Heart left ventricle (tissue), 16 donors: ENCODE measurements at regions not wholly inside any gene's neighbourhood (a gene's known extent, or its start where the extent isn't known, plus 50 kb on each side); places are given as distances from the start of the nearest gene placed in this dataset.
A peak's percentile ranks its signal among the peaks of the same experiment; 100 is the strongest.

Experiments
- ATAC-seq, 4 donors: fragments of 200-7000 bp; cut with Tn5 transposase; one replicate each; pipeline ENCODE4 v1.9.1; 2020 to 2022; ENCODE audit warnings: moderate library complexity in 4 of 4, mild to moderate bottlenecking in 3 of 4, moderate number of reproducible peaks in 1 of 4
- DNase-seq, 5 donors: peaks; one replicate each; pipeline ENCODE4 v3.0.0-alpha.2; 2020
- H3K27ac ChIP-seq, 12 donors: fragments of 200-600 bp; sonication (generic) in 4 of 12; one replicate each; pipeline versions ENCODE4 v1.5.0 to v1.8.0; 2016 to 2022; ENCODE audit warnings: mild to moderate bottlenecking in 2 of 12
- H3K27me3 ChIP-seq, 9 donors: fragments of 200-600 bp; sonication (generic) in 2 of 9; one replicate each; pipeline versions ENCODE4 v1.5.1 to v1.8.0; 2016 to 2022; ENCODE audit warnings: mild to moderate bottlenecking in 3 of 9
- H3K36me3 ChIP-seq, 9 donors: fragments of 200-600 bp; sonication (generic) in 2 of 9; one replicate each; pipeline versions ENCODE4 v1.5.0 to v1.8.0; 2018 to 2022; ENCODE audit warnings: mild to moderate bottlenecking in 2 of 9
- H3K4me1 ChIP-seq, 12 donors: fragments of 200-600 bp; sonication (generic) in 4 of 12; one replicate each; pipeline versions ENCODE4 v1.5.0 to v1.8.0; 2016 to 2022; ENCODE audit warnings: mild to moderate bottlenecking in 3 of 12
- H3K4me3 ChIP-seq, 12 donors: fragments of 200-600 bp; sonication (generic) in 4 of 12; one replicate each; pipeline versions ENCODE4 v1.5.0 to v1.8.0; 2017 to 2022; ENCODE audit warnings: mild to moderate bottlenecking in 9 of 12, moderate library complexity in 4 of 12
- H3K9me3 ChIP-seq, 12 donors: fragments of 200-600 bp; sonication (generic) in 4 of 12; one replicate each; pipeline versions ENCODE4 v1.5.0 to v1.8.0; 2016 to 2022; ENCODE audit warnings: mild to moderate bottlenecking in 1 of 12
- POLR2A ChIP-seq, 2 donors: fragments of 450-650 bp; IDR thresholded peaks; one replicate each; pipeline ENCODE4 v1.6.1; 2017; ENCODE audit warnings: antibody characterized with exemption in 2 of 2, mild to moderate bottlenecking in 2 of 2, moderate library complexity in 2 of 2
- WGBS, 4 donors: extraction: QIAGEN DNeasy Blood & Tissue Kit in 2 of 4; methylation state at CpG; one replicate each; pipeline versions ENCODE4 v1.1.5 to v1.1.7; 2013 to 2018; 5-methylcytosine and 5-hydroxymethylcytosine counted together
- intact Hi-C, 10 donors: fragments of 100-400 bp; cut with DNase I; formaldehyde crosslinking; loops; one replicate each; pipeline versions ENCODE4 v1.11.1 to v1.14.2; 2022
- TF ChIP-seq, protein P1 (sequence below), 12 donors: fragments of 200-600 bp; sonication (generic) in 4 of 12; IDR thresholded peaks; one replicate each; pipeline versions ENCODE4 v1.5.0 to v1.8.0; 2018 to 2022; ENCODE audit warnings: antibody characterized with exemption in 12 of 12, mild to moderate bottlenecking in 5 of 12
- donor health status: ischemic (EF 13 %, LVEDD 7.1; RV severe dilation, severe dysfunction).
- donor health status: healthy with polysubstance abuse.
- donor health status: DM: no; HTN: yes; CAD: no.
- donor health status: DM: no; HTN: no; CAD: no.
- donor health status: ischemic (EF 25% LVEDD 6.9; RV normal size, moderate dysfunction).
- donor health status: ischemic (EF 25% LVEDD 5.7; RV mildly dilated, moderate dysfunction).
- donor health status: healthy.
- donor health status: DM: yes; HTN: yes; CAD: no.
- donor health status: ischemic (EF 35%, LVEDD 5.7; RV mildly dilated, moderate dysfunction).
- donor health status: nonischemic (EF 11% LVEDD 7.7; RV severe dilation, severe dysfunction).
- donor health status: DM: yes; HTN: yes; CAD: no.
- donor health status: PGD.
- donor health status: ischemic (EF 29% LVEDD 5.4; RV normal size, mild dysfunction).
- donor health status: nonischemic (EF 23%, LVEDD 6.1; RV moderate dilation, normal function).

DNA sequence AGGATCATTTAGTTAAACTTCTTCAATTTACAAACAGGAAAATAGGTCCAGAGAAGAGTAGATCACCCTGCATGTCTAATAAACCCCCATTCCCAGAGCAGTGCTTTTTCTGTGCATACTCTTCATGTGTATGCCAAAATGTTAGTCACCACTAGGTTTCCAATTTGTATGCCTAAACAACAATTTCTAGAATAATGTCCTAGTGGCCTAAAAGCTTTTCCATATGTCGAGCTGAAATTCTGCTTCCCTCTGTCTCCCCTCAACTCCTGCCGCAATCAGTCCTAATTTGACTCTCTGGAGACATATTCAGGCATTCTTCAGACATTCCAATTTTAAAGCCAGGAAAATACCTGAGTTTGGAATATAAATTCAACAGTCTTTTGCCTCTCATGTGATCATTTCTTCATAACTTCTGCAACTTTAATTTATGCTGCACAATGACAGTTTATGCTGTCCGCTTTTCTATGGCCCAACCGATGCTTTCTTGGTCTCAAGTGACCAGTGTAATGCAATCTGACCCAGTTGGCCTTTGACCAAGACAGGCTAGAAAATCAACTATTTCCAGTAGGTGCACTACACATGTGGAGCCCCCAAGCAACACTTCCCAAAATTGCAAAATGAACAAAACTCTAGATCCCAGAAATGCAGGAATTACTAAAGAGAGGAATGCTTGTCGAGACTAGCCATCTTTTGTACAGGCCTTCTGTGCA, 122.9 kb upstream of the FMR1 start:
- Histone ChIP-seq H3K27me3 (no peaks in the 10 kb centered on the region), H3K9me3 (no peaks in the 10 kb centered on the region), H3K4me3 (no peak overlapping the region), H3K4me1 (no peaks in the 10 kb centered on the region), H3K27ac (no peak overlapping the region), H3K36me3 (no peaks in the 10 kb centered on the region)
- 60 to 75% (median 70%) methylated on average over 5 of the region's 5 CpGs for WGBS, 4 donors
- DNase-seq (no peak), ATAC-seq (no peak)
- intact Hi-C loops: no loop called here
- TF ChIP-seq, protein P1, sequence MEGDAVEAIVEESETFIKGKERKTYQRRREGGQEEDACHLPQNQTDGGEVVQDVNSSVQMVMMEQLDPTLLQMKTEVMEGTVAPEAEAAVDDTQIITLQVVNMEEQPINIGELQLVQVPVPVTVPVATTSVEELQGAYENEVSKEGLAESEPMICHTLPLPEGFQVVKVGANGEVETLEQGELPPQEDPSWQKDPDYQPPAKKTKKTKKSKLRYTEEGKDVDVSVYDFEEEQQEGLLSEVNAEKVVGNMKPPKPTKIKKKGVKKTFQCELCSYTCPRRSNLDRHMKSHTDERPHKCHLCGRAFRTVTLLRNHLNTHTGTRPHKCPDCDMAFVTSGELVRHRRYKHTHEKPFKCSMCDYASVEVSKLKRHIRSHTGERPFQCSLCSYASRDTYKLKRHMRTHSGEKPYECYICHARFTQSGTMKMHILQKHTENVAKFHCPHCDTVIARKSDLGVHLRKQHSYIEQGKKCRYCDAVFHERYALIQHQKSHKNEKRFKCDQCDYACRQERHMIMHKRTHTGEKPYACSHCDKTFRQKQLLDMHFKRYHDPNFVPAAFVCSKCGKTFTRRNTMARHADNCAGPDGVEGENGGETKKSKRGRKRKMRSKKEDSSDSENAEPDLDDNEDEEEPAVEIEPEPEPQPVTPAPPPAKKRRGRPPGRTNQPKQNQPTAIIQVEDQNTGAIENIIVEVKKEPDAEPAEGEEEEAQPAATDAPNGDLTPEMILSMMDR (IDR thresholded peaks at IDR 0.05): no peak
- TF ChIP-seq POLR2A (IDR thresholded peaks at IDR 0.05): no peak

DNA sequence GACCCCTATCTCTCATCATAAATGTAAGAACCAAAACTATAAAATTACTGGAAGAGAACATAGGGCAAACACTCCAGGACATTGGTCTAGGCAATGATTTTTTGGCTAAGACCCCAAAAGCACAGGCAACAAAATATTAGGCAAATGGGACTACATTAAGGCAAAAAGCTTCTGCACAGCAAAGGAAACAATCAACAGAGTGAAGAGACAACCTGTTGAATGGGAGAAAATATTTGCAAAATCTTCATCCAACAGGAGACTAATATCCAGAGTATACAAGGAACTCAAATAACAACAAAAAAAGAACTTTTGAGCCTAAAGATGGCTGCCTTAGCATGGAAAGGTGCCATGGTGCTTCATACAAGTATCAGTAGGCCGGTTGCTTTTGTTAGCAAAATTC, 111.1 kb upstream of the FMR1 start:
- peaks cover 0 to 7% (median 0%) of the 10 kb centered on the region in 12 donors for H3K9me3 ChIP-seq
- no peaks in the 10 kb centered on the region for H3K27me3 ChIP-seq
- H3K27ac ChIP-seq: no peak overlapping the region
- ATAC-seq (no peak), DNase-seq (no peak)
- intact Hi-C loops: no loop called here
- 50 to 83% (median 71%) methylated on average over 1 of the region's 1 CpG for WGBS, 4 donors
- H3K4me1 ChIP-seq: no peaks in the 10 kb centered on the region
- no peaks in the 10 kb centered on the region for H3K36me3 ChIP-seq
- TF ChIP-seq POLR2A (IDR thresholded peaks at IDR 0.05): no peak
- H3K4me3 ChIP-seq: no peak overlapping the region

DNA sequence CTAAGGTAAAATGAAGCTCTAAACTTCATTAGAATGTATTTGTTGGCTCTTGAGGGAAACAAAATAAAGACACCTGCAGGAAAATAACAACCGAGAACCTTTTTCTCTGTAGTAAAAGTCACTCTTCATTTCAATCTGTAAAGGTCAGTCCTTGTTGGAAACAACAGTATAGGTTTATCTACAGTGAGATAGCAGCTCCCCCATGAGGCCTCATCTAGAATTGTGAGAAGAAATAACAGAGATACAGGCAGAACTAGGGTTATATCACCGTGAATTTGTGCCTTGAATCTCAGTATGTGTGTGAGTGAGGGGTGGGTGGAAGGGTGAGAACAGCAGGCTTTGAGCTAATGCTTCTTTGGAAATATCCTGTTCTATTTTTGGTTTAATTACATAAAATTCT, 107.8 kb upstream of the FMR1 start:
- ATAC-seq: no peak
- Histone ChIP-seq H3K4me3 (no peak overlapping the region), H3K9me3 (peaks cover 0 to 7% (median 0%) of the 10 kb centered on the region in 12 donors), H3K27ac (no peak overlapping the region), H3K27me3 (no peaks in the 10 kb centered on the region), H3K36me3 (no peaks in the 10 kb centered on the region), H3K4me1 (no peaks in the 10 kb centered on the region)
- WGBS, 4 donors: 5 to 28% (median 20%) methylated on average over 2 of the region's 2 CpGs
- TF ChIP-seq, protein P1 (IDR thresholded peaks at IDR 0.05): peak in 7 of 12 donors; percentile 5 to 38 (median 15)
- no peak for TF ChIP-seq POLR2A (IDR thresholded peaks at IDR 0.05)
- no peak for DNase-seq
- intact Hi-C loops: no loop called here

DNA sequence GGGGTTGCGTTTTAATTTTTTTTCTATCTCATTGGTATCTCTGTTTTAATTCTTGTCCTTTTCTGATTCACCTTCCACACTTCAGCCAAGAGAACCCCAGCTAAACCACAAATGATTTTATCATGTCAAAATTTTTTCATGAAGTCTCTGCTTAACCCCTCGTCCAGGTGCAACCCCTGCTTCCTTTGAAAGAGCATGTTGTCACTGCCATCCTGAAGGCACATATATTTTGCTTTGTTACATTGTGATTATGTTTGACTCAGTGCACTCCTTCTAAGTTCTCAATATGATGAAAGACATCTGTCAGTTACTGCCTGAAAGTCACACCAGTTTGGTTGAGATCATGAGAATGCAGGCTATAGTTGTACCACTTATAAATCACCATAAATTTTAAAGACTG, 99.9 kb upstream of the FMR1 start:
- no peak for DNase-seq
- Histone ChIP-seq H3K36me3 (no peaks in the 10 kb centered on the region), H3K27ac (no peak overlapping the region), H3K9me3 (no peaks in the 10 kb centered on the region), H3K4me3 (no peak overlapping the region), H3K27me3 (peaks cover 0 to 4% (median 0%) of the 10 kb centered on the region in 9 donors), H3K4me1 (no peaks in the 10 kb centered on the region)
- ATAC-seq: no peak
- 58 to 73% (median 65%) methylated on average over 2 of the region's 2 CpGs for WGBS, 4 donors
- intact Hi-C loops: no loop called here
- TF ChIP-seq, protein P1 (IDR thresholded peaks at IDR 0.05): no peak
- TF ChIP-seq POLR2A (IDR thresholded peaks at IDR 0.05): no peak

DNA sequence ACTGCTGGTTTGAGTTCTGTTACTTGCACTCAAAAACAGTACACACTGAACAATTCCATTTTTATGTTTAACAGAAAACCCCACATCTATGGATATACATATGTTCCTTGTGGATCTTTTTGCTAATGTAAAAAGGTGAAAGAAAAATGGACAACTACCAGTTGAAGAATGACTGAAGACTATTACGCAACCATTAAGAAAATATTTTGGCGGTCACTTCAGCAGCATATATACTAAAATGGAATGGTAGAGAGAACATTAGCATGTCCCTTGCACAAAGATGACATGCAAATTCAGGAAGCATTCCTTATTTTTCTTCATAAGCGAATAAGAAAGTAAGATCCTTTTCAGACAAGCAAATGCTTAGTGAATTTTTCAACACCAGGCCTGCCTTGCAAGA, 84.6 kb upstream of the FMR1 start:
- no peaks in the 10 kb centered on the region for H3K27me3 ChIP-seq
- intact Hi-C loops: no loop called here
- no peak overlapping the region for H3K27ac ChIP-seq
- no peaks in the 10 kb centered on the region for H3K4me1 ChIP-seq
- H3K36me3 ChIP-seq: no peaks in the 10 kb centered on the region
- no peak for TF ChIP-seq POLR2A (IDR thresholded peaks at IDR 0.05)
- TF ChIP-seq, protein P1 (IDR thresholded peaks at IDR 0.05): no peak
- no peak for ATAC-seq
- DNase-seq: no peak
- peaks cover 0 to 10% (median 0%) of the 10 kb centered on the region in 12 donors for H3K9me3 ChIP-seq
- WGBS, 4 donors: 63 to 90% (median 76%) methylated on average over 3 of the region's 3 CpGs
- H3K4me3 ChIP-seq: no peak overlapping the region
